Body of pancreas (tissue), 4 donors: ENCODE measurements at regions not wholly inside any gene's neighbourhood (a gene's known extent, or its start where the extent isn't known, plus 50 kb on each side); places are given as distances from the start of the nearest gene placed in this dataset.

Experiments
- CTCF ChIP-seq, 7 experiments: fragments of 450-650 bp in 4 of 7; fragments of 200-600 bp in 3 of 7; sonication (generic) in 3 of 7; IDR thresholded peaks; one replicate each; pipeline ENCODE4 v1.5.1; 2016 to 2019; ENCODE audit warnings: antibody characterized with exemption in 7 of 7
- POLR2A ChIP-seq, 3 donors: fragments of 450-650 bp; IDR thresholded peaks; one replicate each; pipeline ENCODE4 v1.6.1; 2016; ENCODE audit warnings: antibody characterized with exemption in 3 of 3, mild to moderate bottlenecking in 2 of 3

GRCh38 chr4:73929278-73929677 lies 52.5 kb downstream of the PF4 start:
- no peak for TF ChIP-seq CTCF (IDR thresholded peaks at IDR 0.05)
- TF ChIP-seq POLR2A (IDR thresholded peaks at IDR 0.05): no peak
